HuH-7.5 (cell line): ENCODE measurements at regions not wholly inside any gene's neighbourhood (a gene's known extent, or its start where the extent isn't known, plus 50 kb on each side); places are given as distances from the start of the nearest gene placed in this dataset.
"Not testable (repeated sequence)": the region's sequence is repeated elsewhere in the genome, so short reads cannot be mapped to it uniquely, and the experiment has no call there.

Experiments used
- DNase-seq: peaks from one replicate; pipeline ENCODE4 v3.0.0; 2011; ENCODE audit warnings: low spot score

DNA sequence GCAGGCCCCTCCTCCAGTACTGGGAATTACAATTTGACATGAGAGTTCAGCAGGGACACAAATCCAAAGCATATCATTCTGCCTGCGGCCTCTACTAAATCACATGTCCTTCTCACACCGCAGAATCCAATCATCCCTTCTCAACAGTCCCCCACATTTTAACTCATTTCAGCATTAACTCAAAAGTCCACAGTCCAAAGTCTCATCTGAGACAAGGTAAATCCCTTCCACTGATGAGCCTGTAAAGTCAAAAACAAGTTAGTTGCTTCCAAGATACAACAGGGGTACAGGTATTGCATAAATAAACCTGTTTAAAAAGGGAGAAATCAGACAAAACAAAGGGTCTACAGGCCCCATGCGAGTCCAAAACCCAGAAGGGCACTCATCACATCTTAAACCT lies 64.0 kb downstream of the EBNA1BP2 start:
- DNase-seq = no peak

DNA sequence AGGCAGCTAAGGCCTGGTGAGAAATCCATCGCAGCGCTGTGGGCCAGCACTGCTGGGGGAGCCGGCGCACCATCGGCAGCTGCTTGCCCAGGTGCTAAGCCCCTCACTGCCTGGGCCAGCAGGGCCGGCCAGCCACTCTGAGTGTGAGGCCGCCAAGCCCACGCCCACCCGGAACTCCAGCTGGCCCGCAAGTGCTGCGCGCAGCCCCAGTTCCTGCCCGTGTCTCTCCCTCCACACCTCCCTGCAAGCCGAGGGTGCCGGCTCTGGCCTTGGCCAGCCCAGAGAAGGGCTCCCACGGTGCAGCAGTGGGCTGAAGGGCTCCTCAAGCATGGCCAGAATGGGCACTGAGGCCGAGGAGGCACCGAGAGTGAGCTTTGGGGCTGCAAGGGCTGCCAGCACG lies 64.4 kb downstream of the EBNA1BP2 start:
- no peak for DNase-seq

- DNase-seq = no peak
Measured at GRCh38 chr1:43104027-43104763, 67.9 kb downstream of the EBNA1BP2 start.

DNA sequence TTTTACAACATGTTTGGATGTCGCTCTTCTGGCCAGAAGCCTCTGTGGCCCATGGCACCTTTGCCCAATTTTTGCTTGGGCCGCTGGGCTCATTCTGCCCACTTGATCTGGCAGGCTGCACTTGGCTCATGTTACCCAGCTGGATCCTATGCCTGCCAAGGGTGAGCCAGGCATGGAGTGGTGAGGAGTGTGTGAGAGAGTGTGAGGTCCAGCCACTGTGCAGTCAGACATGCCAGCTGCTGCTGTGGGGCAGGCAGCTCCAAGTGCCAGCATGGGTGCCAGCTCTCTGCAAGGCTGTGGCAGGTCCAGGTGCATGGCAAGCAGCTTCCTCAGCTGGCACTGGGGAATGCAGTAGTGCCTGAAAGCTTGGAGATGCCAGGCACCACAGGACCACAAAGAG lies 71.0 kb downstream of the EBNA1BP2 start:
- DNase-seq = no peak

GRCh38 chr1:43098200-43098599 lies 73.9 kb downstream of the EBNA1BP2 start:
- DNase-seq = no peak

DNA sequence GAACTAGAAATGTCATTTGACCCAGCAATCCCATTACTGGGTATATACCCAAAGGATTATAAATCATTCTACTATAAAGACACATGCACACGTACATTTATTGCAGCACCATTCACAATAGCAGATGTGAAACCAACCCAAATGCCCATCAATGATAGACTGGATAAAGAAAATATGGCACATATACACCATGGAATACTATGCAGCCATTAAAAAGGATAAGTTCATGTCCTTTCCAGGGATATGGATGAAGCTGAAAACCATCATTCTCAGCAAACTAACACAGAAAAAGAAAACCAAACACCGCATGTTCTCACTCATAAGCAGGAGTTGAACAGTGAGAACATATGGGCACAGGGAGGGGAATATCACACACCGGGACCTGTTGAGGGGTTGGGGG lies 75.6 kb downstream of the EBNA1BP2 start:
- not testable (repeated sequence) for DNase-seq

DNA sequence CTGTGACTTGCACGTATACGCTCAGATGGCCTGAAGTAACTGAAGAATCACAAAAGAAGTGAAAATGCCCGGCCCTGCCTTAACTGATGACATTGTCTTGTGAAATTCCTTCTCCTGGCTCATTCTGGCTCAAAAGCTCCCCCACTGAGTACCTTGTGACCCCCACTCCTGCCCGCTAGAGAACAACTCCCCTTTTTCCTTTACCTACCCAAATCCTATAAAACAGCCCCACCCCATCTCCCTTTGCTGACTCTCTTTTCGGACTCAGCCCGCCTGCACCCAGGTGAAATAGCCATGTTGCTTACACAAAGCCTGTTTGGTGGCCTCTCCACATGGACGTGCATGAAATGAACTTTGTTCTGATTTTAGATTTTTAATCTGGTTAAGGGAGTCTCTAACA lies 81.3 kb downstream of the EBNA1BP2 start:
- not testable (repeated sequence) for DNase-seq

GRCh38 chr1:43090157-43090556 lies 81.9 kb downstream of the EBNA1BP2 start:
- not testable (repeated sequence) for DNase-seq

- DNase-seq = no peak
Measured at GRCh38 chr1:43083375-43083891, 88.7 kb downstream of the EBNA1BP2 start.

DNA sequence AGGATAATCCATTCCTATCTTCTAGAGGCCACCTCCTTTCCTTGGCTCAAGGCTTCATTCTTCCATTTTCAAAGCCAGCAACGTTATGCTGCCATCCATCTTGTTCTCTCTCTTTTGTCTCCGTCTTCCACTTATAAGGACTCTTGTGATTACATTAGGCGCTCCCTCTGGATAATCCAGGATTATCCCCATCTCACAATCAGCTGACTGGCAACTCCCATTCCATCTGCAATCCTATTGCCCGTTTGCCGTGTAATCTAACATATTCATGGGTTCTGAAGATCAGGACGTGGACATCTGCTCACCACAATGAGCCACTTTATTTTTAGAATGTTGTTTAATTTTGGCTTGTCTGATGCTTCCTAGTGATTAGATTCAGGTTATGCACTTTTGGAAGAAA lies 89.3 kb downstream of the EBNA1BP2 start:
- no peak for DNase-seq

- DNase-seq = no peak
Measured at GRCh38 chr1:43077273-43077672, 94.8 kb downstream of the EBNA1BP2 start.

- DNase-seq = no peak
Measured at GRCh38 chr1:43074709-43075108, 97.4 kb downstream of the EBNA1BP2 start.

DNA sequence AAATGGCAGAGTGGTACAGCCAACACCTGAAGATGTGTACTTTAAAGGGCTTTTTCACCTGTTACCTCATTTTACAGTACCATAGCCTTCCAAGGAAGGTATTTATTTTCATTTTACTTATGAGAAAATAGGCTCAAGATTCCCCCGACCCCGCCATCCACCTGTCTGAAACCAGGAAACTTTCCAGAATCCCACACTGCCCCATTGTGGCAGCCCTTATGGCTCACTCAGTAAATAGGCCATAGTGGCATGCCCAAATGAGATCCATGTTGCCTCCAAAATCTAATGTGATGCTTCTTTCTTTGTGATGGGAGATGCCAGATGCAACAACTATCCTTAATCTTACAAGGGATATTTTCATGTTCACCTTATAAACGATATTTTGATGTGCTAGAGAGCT lies 97.8 kb downstream of the EBNA1BP2 start:
- DNase-seq = no peak

DNA sequence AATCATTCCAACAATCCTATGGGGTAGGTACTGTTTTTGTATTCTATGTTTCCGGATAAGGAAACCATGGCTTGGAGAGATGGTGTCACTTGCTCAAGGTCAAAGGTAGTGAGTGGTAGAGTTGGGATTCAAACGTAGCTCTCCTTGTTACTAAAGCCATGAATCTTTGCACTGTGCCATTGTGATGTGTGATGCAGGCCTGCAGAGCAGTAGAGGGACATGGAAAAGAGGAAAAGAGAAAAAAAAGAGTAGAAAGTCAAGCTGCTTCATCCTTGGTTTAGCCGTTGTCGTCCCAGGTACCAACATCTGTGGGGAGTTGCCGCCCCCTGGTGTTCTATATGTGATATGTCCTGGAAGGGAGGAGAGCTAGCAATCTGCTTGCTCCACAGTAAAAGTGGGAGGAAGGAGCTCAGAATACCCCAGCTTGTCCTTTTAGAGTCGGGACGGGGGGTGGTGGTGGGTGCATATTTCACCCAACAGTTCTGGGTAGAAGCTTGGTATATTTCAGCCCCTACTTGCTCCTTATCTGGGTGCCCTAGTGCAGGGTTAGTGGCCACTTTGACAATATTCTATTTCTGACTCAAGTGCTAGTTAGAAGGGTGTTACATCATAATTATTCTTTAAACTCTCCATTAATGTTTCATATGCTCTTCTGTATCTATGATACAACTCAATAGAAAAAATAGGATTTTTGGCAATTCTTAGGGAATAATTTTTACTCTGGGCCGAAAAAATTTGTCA lies 98.4 kb downstream of the EBNA1BP2 start:
- DNase-seq = peak; percentile 68

DNA sequence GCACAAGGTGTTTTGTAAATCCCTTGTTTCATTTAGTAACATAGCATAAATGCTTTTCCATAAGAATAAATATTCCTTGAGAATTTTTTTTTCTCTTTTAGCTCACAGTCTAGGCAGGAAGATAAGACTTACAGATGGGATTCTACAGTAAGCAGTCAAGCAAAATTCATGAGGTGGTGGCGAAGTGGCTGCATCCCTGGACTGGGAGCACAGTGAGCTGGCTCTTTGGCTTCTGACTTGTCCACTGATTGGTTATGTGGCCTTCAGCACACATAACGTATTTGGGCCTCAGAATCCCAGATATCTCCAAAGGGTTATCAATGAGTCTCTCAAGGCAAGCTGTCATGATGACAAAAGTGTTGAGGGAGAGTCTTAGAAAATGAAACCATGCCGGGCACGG lies 99.8 kb downstream of the EBNA1BP2 start:
- no peak for DNase-seq

- DNase-seq = no peak
Measured at GRCh38 chr1:43071241-43071640, 100.8 kb downstream of the EBNA1BP2 start.

GRCh38 chr1:43069461-43070050 lies 102.5 kb downstream of the EBNA1BP2 start:
- DNase-seq = no peak

DNA sequence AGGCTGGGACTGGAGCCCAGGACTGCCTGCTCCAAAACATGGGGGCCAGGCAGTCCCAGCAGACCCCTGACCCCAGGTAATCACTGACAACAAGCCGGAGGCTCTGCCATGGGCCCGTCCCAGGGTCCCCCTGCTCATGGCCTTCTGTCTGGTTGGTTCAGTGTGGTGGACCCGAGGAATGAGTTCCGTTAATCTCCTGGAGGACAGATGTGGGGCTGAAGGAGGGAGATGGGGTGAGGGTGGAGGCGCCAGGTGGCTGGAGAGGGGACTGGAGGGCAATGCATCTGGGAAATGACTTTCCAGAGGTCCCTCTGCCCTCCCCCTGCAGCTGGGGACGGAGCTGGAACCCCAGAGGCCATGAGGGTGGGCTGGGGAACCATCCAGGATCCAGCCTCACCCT lies 103.2 kb downstream of the EBNA1BP2 start:
- no peak for DNase-seq

GRCh38 chr1:43067977-43068751 lies 103.9 kb downstream of the EBNA1BP2 start:
- DNase-seq = no peak

GRCh38 chr1:43067233-43067745 lies 104.8 kb downstream of the EBNA1BP2 start:
- DNase-seq = no peak

GRCh38 chr1:43066578-43066977 lies 105.5 kb downstream of the EBNA1BP2 start:
- no peak for DNase-seq
